HG02571 (cell line): ENCODE measurements at regions not wholly inside any gene's neighbourhood (a gene's known extent, or its start where the extent isn't known, plus 50 kb on each side); places are given as distances from the start of the nearest gene placed in this dataset.

Experiments
- ATAC-seq: cut with Tn5 transposase; IDR thresholded peaks from one replicate; pipeline ENCODE4 v1.9.1; 2021; ENCODE audit warnings: mild to moderate bottlenecking, moderate library complexity; ENCODE audit not compliant: unreplicated experiment

GRCh38 chr3:76402926-76403325, 617.6 kb upstream of the ZNF717 start:
- no peak for ATAC-seq

- ATAC-seq: no peak
Measured at GRCh38 chr3:76403556-76403955, 618.2 kb upstream of the ZNF717 start.

- no peak for ATAC-seq
Measured at GRCh38 chr3:76405196-76405595, 619.8 kb upstream of the ZNF717 start.

GRCh38 chr3:76410762-76411281, 625.5 kb upstream of the ZNF717 start:
- no peak for ATAC-seq

- ATAC-seq: no peak
Measured at GRCh38 chr3:76415384-76415783, 624.5 kb upstream of the ROBO2 start.

GRCh38 chr3:76429581-76430177, 610.2 kb upstream of the ROBO2 start:
- ATAC-seq: no peak

GRCh38 chr3:76432396-76432795, 607.5 kb upstream of the ROBO2 start:
- ATAC-seq: no peak

GRCh38 chr3:76436894-76437293, 603.0 kb upstream of the ROBO2 start:
- ATAC-seq: no peak

GRCh38 chr3:76438971-76439370, 600.9 kb upstream of the ROBO2 start:
- no peak for ATAC-seq

GRCh38 chr3:76442374-76442915, 597.5 kb upstream of the ROBO2 start:
- ATAC-seq: no peak

- no peak for ATAC-seq
Measured at GRCh38 chr3:76456322-76456721, 583.6 kb upstream of the ROBO2 start.

- ATAC-seq: no peak
Measured at GRCh38 chr3:76463501-76463900, 576.4 kb upstream of the ROBO2 start.

GRCh38 chr3:76470285-76470684, 569.6 kb upstream of the ROBO2 start:
- ATAC-seq: no peak

GRCh38 chr3:76474632-76475031, 565.3 kb upstream of the ROBO2 start:
- no peak for ATAC-seq

- ATAC-seq: no peak
Measured at GRCh38 chr3:76479161-76479650, 560.7 kb upstream of the ROBO2 start.

- no peak for ATAC-seq
Measured at GRCh38 chr3:76482510-76482909, 557.4 kb upstream of the ROBO2 start.

GRCh38 chr3:76487446-76487845, 552.5 kb upstream of the ROBO2 start:
- ATAC-seq: no peak

GRCh38 chr3:76490064-76490463, 549.8 kb upstream of the ROBO2 start:
- ATAC-seq: no peak

- no peak for ATAC-seq
Measured at GRCh38 chr3:76495216-76495615, 544.7 kb upstream of the ROBO2 start.

GRCh38 chr3:76497636-76498035, 542.3 kb upstream of the ROBO2 start:
- no peak for ATAC-seq

- ATAC-seq: no peak
Measured at GRCh38 chr3:76500746-76501275, 539.1 kb upstream of the ROBO2 start.

- ATAC-seq: no peak
Measured at GRCh38 chr3:76501315-76501714, 538.6 kb upstream of the ROBO2 start.
